GM18858 (cell line): ENCODE measurements at regions not wholly inside any gene's neighbourhood (a gene's known extent, or its start where the extent isn't known, plus 50 kb on each side); places are given as distances from the start of the nearest gene placed in this dataset.
A peak's percentile ranks its signal among the peaks of the same experiment; 100 is the strongest.
"Not testable (repeated sequence)": the region's sequence is repeated elsewhere in the genome, so short reads cannot be mapped to it uniquely, and the experiment has no call there.

Source experiments
- ATAC-seq: cut with Tn5 transposase; IDR thresholded peaks from one replicate; pipeline ENCODE4 v1.9.1; 2021; ENCODE audit not compliant: unreplicated experiment

GRCh38 chr5:158606233-158606632 lies 493.5 kb downstream of the EBF1 start:
- no peak for ATAC-seq

DNA sequence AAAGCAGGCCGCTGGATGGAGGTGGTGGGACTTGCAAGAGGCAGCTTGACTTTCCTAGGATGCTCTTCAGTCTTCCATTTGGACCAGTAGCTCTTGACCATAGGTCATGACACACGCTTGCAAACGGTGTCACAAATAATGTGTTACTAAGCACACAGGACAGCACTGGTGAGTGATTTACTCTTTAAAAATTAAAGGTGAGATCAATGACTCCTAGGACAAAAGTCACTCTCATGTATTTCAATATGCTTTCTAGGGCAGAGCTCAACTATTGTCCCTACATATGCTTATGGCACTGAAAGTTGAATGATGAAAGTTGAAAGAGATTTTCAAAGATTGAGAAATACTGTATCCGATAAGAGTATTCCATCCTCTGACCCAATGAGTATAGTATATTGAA lies 496.7 kb downstream of the EBF1 start:
- no peak for ATAC-seq

DNA sequence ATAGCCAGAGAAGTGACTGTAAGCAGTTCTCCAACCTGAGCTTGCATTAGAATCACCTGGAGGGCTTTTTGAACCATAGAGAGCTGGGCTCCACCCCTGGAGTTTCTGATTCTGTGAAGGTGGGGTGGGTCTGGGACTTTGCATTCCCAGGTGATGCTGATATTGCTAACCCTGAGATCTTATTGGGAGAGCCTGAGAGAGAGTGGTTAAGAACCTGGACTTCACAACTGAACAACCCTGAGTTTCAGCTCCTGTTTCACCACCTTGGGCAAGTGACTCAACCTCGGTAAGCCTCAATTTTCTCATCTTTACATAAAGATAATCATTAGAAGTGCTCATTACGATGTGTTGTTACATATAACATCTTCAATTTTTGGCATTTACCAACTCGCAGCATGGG lies 498.6 kb downstream of the EBF1 start:
- no peak for ATAC-seq

DNA sequence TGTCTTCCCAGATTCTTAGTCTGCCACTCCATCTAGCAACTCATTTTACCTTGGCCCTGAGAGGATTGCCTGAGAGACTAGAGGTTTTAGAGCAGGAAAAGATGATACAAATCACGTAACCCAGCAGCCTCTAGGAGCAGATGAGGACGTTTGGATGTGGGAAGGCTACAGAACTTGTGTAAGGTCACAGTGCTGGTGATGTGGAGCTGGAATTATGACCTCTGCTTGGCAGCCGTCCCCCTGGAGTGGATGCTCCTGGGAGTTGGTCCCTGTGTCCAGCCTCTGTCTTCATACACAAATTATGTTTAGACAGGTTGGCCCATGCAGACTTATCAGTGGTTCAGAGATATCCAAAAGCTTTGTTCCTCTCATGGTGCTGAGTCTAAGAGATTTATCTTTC lies 499.0 kb downstream of the EBF1 start:
- no peak for ATAC-seq

DNA sequence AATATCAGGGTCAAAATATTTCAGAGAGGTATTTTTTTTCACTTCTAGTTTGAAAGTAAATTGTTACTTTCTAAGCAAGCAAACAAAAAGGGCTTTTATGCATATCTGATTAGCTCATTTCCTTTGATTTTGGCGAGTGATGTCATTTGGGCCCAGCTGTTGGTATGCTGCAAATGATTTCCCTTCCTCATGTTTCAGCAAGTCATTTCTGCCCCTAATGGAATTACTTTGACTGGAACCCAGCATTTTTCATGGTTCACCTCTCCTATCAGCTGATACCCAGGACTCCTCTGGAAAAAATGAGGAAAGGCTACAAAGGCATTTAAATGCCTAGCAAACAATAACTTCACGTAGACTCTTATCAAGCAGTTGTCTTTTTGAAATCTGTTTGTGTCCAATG lies 500.6 kb downstream of the EBF1 start:
- ATAC-seq, result no peak

- ATAC-seq, result no peak
Measured at GRCh38 chr5:158594595-158595242, 505.0 kb downstream of the EBF1 start.

DNA sequence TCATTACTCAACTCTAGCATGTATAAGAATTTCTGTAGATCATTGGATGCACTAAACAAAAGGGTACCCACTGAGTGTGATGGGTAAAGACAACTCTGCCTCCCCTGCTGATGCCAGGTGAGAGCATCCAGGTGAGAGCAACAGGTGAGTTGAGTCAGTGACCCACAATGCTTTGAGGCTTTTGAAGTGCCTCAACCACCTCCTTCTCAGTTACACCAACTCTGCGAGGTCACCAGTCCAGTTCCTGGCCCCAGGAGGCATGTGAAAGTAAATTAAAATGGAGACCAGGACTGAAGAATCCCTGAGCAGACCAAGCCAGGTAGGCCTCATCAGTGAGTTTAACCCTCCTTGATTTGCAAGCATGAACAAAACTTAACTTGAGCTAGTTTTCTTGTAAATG lies 505.8 kb downstream of the EBF1 start:
- ATAC-seq, result no peak

DNA sequence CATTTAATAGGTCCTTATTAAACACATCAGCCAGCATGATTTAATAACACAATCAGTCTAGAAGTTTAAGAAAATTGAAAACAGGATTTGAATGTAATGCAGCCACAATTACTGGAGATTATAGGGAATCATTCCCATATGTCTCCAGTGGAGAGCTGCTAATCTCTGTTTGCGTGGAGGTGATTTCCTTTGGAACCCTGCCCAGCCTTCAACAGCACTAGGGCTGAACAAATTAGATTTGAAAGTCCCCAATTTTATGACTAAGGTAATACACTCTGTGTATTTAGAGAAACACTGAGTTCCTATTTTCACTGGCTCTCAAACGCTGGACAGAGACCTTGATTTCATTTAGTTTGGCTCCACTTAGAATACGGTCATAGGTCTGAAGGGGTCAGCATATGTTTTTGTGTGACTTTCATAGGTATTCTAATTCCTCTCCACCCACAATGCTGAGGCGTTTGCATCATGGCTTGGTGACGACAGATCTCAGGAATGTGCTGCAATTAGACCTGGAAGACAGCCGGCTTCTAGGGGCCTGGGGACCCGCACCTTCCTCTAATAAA lies 508.3 kb downstream of the EBF1 start:
- no peak for ATAC-seq

- ATAC-seq, result no peak
Measured at GRCh38 chr5:158590746-158591300, 508.9 kb downstream of the EBF1 start.

GRCh38 chr5:158589939-158590338 lies 509.8 kb downstream of the EBF1 start:
- no peak for ATAC-seq

DNA sequence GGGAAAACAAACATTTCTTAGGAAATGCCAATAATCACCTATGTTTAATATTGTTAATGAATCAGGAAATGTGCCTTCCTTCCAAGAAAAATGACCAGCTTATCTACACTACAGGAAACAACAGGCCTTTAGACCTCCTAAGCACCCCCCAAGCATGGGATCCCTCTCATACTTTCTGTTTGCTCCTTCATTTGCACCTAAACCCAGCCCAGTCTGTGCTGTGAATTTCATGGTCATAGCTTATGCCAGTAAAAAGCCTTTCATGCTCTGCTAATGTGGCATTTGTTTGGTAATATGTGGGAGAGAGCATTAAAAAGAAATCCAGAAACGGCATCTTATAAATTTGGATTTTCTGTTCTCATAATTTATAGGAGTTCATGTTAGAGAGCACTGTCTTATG lies 511.1 kb downstream of the EBF1 start:
- no peak for ATAC-seq

GRCh38 chr5:158586054-158586453 lies 513.7 kb downstream of the EBF1 start:
- no peak for ATAC-seq

- not testable (repeated sequence) for ATAC-seq
Measured at GRCh38 chr5:158582669-158583068, 517.0 kb downstream of the EBF1 start.

DNA sequence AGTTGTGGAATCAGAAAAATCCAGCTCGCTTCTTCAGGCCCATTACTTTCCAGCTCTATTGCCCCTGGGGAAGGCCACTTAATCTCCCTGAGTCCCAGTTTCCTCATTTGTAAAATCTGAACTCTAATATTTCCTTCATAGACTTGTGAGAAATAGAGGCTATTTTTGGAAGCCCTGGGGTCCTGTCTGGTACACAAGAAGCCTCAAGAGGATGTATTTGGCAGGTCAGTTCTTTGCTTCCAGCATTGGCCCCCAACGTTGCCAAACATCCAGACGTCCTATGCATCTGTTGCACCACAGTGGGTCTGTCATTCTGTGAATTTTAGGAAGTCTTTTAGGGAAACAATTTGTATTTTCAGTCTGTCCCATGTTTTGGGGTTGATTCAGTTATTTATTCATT lies 525.9 kb downstream of the EBF1 start:
- no peak for ATAC-seq

DNA sequence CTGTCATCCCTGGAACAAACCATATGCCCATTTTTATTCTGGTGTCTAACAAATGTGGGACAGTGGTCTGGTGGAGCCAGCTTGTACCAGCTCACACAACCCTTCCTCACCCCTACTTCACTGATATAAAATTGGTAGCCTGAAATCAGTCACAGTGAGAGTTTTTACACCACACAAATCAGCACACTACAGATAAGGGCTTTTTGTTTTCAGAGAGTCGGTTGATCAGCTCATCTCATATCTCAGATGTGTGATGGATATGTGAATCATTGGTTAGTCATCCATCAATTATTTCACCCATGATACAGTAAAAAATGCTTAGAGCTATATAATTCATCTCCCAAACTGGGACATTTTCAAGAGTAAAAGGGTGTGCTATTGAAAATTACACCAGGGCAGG lies 529.2 kb downstream of the EBF1 start:
- no peak for ATAC-seq

- ATAC-seq, result no peak
Measured at GRCh38 chr5:158569534-158569933, 530.2 kb downstream of the EBF1 start.

GRCh38 chr5:158565017-158565789 lies 534.5 kb downstream of the EBF1 start:
- ATAC-seq, result no peak

DNA sequence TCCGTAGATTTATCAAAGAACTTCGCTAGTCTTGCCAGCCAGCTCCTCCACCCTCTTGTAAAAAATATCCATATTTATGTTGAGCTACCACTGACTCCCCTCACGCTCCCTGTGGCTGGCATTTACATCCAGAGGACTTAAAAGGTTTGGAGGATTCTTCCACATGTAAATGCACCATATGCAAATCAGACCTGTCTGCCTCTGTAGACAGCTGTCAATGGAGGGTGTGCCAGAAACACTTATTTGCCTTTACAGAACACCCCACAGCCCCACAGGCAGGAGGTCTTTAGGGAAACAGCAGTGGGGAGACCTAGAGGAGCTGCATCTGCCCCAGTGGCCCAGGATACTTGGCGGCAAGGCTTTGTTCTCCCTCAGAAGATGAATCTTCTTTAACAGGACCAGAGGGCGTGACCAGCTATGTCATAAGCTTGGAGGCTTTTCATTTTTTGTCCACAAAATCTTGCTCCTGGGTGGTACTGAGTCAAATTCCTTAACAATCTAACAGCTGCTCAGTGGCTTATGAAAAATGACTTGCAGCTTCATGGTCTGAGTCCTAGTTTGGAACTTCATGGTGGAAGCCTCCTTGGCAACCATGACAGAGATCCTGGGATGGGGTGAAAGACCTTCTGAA lies 535.8 kb downstream of the EBF1 start:
- ATAC-seq, result no peak

DNA sequence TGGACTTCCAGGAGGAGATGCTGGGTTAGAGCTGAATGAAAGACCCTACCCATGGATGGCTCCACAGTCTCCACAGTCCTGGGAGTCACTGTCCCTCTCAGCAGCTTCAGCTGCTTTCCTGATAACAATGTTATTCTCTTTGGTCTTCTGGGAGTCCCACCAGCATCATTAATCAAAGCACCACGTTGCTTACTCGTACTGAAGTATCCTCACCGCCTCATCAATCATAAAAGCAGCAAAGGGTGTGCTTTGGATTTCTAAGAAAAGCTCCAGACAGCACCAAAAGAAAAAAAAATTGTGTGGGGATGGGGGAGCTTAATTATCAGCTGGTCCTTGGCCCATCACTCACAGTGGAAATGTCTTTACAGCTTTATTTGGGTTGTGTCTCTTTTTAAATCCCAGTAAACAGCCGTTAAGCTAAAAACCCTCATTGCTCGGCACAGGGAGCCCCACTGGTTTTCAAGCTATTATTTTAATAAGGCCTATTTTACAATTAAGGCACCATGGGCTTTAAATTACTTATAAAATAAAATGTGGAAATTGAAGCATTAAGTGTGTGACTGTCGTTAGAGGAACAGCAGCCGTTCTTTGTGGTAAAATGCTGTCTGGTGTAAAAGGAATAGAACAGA lies 538.0 kb downstream of the EBF1 start:
- no peak for ATAC-seq

DNA sequence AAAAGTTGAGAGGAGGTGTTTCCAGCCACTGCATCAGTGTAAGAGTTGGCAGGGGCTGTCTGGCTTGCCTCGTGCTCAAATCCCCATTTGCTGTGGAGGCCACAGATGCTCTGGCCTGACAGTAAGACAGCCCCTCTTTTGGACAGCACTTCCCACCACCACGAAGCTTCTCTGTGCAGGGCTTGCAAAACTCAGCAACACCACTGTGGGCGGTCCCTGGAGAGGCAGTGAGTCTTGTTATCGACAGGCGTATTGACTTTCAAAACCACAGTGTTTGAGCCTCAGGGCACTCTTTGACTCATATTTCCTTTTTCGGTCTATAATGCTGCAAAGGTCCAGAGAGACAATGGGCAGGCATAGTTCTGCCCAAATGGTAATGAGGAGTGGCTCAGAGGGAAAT lies 539.5 kb downstream of the EBF1 start:
- ATAC-seq, result peak; percentile 95

DNA sequence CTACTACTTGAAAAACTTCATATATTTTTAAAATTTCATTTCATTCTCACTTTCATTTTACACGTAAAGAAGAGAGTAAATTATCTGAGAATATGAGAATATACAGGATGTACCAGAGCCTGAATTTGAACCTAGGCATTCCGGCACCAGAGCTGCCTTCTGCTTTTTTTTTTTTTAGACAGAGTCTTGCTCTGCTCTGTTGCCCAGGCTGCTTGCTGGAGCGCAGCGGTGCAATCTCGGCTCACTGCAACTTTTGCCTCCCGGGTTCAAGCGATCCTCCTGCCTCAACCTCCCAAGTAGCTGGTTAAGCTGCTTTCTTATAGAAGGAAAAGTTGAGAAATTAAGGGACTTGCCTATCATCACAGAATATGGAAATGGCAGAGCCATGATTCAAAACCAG lies 540.1 kb downstream of the EBF1 start:
- ATAC-seq, result no peak
